ENCODE measurements at regions not wholly inside any gene's neighbourhood (a gene's known extent, or its start where the extent isn't known, plus 50 kb on each side); places are given as distances from the start of the nearest gene placed in this dataset.

DNA sequence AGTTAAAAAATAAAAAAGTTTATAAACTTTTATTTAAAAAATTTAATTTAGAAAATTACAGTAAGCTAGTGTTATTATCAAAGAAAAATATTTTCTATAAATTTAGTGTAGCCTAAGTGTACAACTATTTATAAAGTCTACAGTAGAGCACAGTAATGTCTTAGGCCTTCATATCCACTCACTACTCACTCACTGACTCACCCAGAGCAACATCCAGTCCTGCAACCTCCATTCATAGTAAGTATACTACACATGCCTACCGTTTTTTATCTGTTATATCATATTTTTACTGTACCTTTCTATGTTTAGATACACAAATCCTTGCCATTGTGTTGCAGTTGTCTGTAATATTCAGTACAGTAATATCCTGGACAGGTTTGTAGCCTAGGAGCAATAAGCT is 129.0 kb upstream of the FAM47B start:
- TF ChIP-seq CTCF (conservative IDR thresholded peaks at IDR 0.05 in 1 of 2, IDR thresholded peaks at IDR 0.05 in 1 of 2; ENCODE audit: low read depth in 1 of 2, low read length in 2 of 2) (no peak), EZH2 (IDR thresholded peaks at IDR 0.05; ENCODE audit: low read length, missing control alignments) (no peak)
